ENCODE measurements at regions not wholly inside any gene's neighbourhood (a gene's known extent, or its start where the extent isn't known, plus 50 kb on each side); places are given as distances from the start of the nearest gene placed in this dataset.

GRCh38 chr1:5368201-5368600, 624.0 kb downstream of the NPHP4 start:
- H3K4me1 ChIP-seq (ENCODE audit: control insufficient read depth, extremely low read depth, insufficient read depth, low read length), result no peaks in the 10 kb centered on the region
- H3K4me3 ChIP-seq (replicated peaks in 1 of 4; ENCODE audit: control extremely low read depth in 1 of 4, insufficient read depth in 1 of 4, low read depth in 3 of 4, low read length in 4 of 4), result no peak overlapping the region
- no peaks in the 10 kb centered on the region for H4K20me1 ChIP-seq (ENCODE audit: control insufficient read depth, extremely low read depth, insufficient read depth, low read length)
- no peak overlapping the region for H3K27ac ChIP-seq (ENCODE audit: insufficient read depth, low read length)
- no peak overlapping the region for H3K9ac ChIP-seq (ENCODE audit: insufficient read depth, low read length)
- TF ChIP-seq EZH2 (IDR thresholded peaks at IDR 0.05; ENCODE audit: low read length, missing control alignments) (no peak), CTCF (conservative IDR thresholded peaks at IDR 0.05 in 1 of 2, IDR thresholded peaks at IDR 0.05 in 1 of 2; ENCODE audit: low read depth in 1 of 2, low read length in 2 of 2) (no peak)
- no peaks in the 10 kb centered on the region for H3K79me2 ChIP-seq (ENCODE audit: control insufficient read depth, insufficient read depth, low read length)
- H3K36me3 ChIP-seq (ENCODE audit: control insufficient read depth, insufficient read depth, low read length), result no peaks in the 10 kb centered on the region
- no peak overlapping the region for H2AFZ ChIP-seq (ENCODE audit: low read length)
- no peaks in the 10 kb centered on the region for H3K9me3 ChIP-seq (ENCODE audit: control insufficient read depth, insufficient read depth, low read depth, low read length)
- no peak overlapping the region for H3K4me2 ChIP-seq (ENCODE audit: extremely low read depth, insufficient read depth, low read length)
- no peaks in the 10 kb centered on the region for H3K27me3 ChIP-seq (ENCODE audit: control insufficient read depth, insufficient read depth, low read length)
- DNase-seq (ENCODE audit: low read depth in 2 of 2), result no peak

- no peaks in the 10 kb centered on the region for H4K20me1 ChIP-seq (ENCODE audit: control insufficient read depth, extremely low read depth, insufficient read depth, low read length)
- H3K9ac ChIP-seq (ENCODE audit: insufficient read depth, low read length), result no peak overlapping the region
- H3K4me3 ChIP-seq (replicated peaks in 1 of 4; ENCODE audit: control extremely low read depth in 1 of 4, insufficient read depth in 1 of 4, low read depth in 3 of 4, low read length in 4 of 4), result no peak overlapping the region
- no peak overlapping the region for H3K27ac ChIP-seq (ENCODE audit: insufficient read depth, low read length)
- DNase-seq (ENCODE audit: low read depth in 2 of 2), result no peak
- no peaks in the 10 kb centered on the region for H3K27me3 ChIP-seq (ENCODE audit: control insufficient read depth, insufficient read depth, low read length)
- H3K36me3 ChIP-seq (ENCODE audit: control insufficient read depth, insufficient read depth, low read length), result no peaks in the 10 kb centered on the region
- H3K9me3 ChIP-seq (ENCODE audit: control insufficient read depth, insufficient read depth, low read depth, low read length), result no peaks in the 10 kb centered on the region
- H2AFZ ChIP-seq (ENCODE audit: low read length), result no peak overlapping the region
- TF ChIP-seq EZH2 (IDR thresholded peaks at IDR 0.05; ENCODE audit: low read length, missing control alignments) (no peak), CTCF (conservative IDR thresholded peaks at IDR 0.05 in 1 of 2, IDR thresholded peaks at IDR 0.05 in 1 of 2; ENCODE audit: low read depth in 1 of 2, low read length in 2 of 2) (no peak)
- H3K4me1 ChIP-seq (ENCODE audit: control insufficient read depth, extremely low read depth, insufficient read depth, low read length), result no peaks in the 10 kb centered on the region
- no peak overlapping the region for H3K4me2 ChIP-seq (ENCODE audit: extremely low read depth, insufficient read depth, low read length)
- H3K79me2 ChIP-seq (ENCODE audit: control insufficient read depth, insufficient read depth, low read length), result no peaks in the 10 kb centered on the region
These were observed 624.9 kb downstream of the NPHP4 start for GRCh38 chr1:5367306-5367705.

- H3K27me3 ChIP-seq (ENCODE audit: control insufficient read depth, insufficient read depth, low read length), result no peaks in the 10 kb centered on the region
- H3K27ac ChIP-seq (ENCODE audit: insufficient read depth, low read length), result no peak overlapping the region
- no peak overlapping the region for H3K4me2 ChIP-seq (ENCODE audit: extremely low read depth, insufficient read depth, low read length)
- no peak overlapping the region for H3K4me3 ChIP-seq (replicated peaks in 1 of 4; ENCODE audit: control extremely low read depth in 1 of 4, insufficient read depth in 1 of 4, low read depth in 3 of 4, low read length in 4 of 4)
- no peaks in the 10 kb centered on the region for H3K79me2 ChIP-seq (ENCODE audit: control insufficient read depth, insufficient read depth, low read length)
- H2AFZ ChIP-seq (ENCODE audit: low read length), result no peak overlapping the region
- no peak overlapping the region for H3K9ac ChIP-seq (ENCODE audit: insufficient read depth, low read length)
- DNase-seq (ENCODE audit: low read depth in 2 of 2), result no peak
- no peaks in the 10 kb centered on the region for H3K4me1 ChIP-seq (ENCODE audit: control insufficient read depth, extremely low read depth, insufficient read depth, low read length)
- no peaks in the 10 kb centered on the region for H3K36me3 ChIP-seq (ENCODE audit: control insufficient read depth, insufficient read depth, low read length)
- no peaks in the 10 kb centered on the region for H4K20me1 ChIP-seq (ENCODE audit: control insufficient read depth, extremely low read depth, insufficient read depth, low read length)
- no peak for TF ChIP-seq CTCF (conservative IDR thresholded peaks at IDR 0.05 in 1 of 2, IDR thresholded peaks at IDR 0.05 in 1 of 2; ENCODE audit: low read depth in 1 of 2, low read length in 2 of 2)
- TF ChIP-seq EZH2 (IDR thresholded peaks at IDR 0.05; ENCODE audit: low read length, missing control alignments), result no peak
- H3K9me3 ChIP-seq (ENCODE audit: control insufficient read depth, insufficient read depth, low read depth, low read length), result no peaks in the 10 kb centered on the region
These were observed 626.5 kb downstream of the NPHP4 start for GRCh38 chr1:5365751-5366150.

All from fibroblast of lung (primary cell).